GM19463 (cell line): ENCODE measurements at regions not wholly inside any gene's neighbourhood (a gene's known extent, or its start where the extent isn't known, plus 50 kb on each side); places are given as distances from the start of the nearest gene placed in this dataset.

Experiments used
- ATAC-seq: cut with Tn5 transposase; IDR thresholded peaks from one replicate; pipeline ENCODE4 v1.9.1; 2021; ENCODE audit warnings: mild to moderate bottlenecking, moderate library complexity; ENCODE audit not compliant: unreplicated experiment

GRCh38 chrX:22325096-22325495 is 52.4 kb downstream of the CBLL2 start:
- ATAC-seq, result no peak

DNA sequence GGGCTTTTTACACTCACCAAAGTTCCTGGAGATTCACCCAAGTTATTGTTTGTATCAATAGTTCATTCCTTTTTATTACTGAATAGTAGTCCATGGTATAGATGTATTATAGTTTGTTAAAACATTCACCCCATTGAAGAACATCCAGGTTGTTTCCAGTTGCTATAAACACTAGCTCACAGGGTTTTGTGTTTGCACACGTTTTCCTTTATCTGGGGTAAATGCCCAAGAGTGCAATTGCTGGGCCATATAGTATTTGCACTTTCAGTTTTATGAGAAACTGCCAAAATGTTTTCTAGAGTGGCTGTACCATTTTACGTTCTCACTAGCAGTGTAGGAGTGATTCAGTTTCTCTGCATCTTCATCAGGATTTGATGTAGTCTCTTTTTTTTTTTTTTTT is 57.1 kb downstream of the CBLL2 start:
- ATAC-seq, result no peak

DNA sequence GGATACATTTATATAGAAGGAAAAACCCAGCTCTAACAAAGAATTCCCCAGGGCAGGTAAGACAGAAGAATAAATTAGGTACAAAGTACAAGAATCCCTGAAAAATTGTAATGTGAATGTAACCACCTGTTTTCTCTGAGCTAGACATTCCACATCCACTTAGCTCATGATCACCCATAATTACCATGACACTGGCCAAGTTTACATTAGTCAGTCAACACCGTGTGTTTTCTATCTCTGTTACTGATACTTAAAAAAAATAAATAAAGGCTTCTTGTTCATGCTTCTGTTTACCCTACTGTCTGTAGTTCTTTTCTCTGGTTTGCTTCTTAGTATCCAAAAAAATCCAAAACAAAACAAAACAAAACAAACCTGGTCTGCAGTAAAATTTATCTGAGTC is 66.0 kb downstream of the CBLL2 start:
- ATAC-seq, result no peak

DNA sequence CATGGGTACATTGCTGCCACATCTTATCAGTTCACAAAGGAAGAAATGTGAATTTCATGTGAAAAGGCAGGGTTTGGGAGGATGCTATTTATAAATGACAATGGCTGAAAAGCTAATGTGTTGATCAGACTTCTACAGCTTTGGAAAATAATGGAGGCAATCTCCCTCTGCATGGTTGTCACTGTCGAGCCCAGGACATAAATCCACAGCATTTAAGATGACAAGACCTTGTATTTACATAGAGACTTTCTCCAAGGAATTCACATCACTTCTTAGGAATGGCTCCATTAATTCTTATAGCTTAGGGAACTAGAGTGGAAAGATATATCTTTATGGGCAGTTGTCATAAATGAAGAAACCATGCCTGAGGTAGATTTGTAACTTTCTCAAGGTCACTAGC is 66.7 kb downstream of the CBLL2 start:
- no peak for ATAC-seq

GRCh38 chrX:22340022-22340616 is 67.4 kb downstream of the CBLL2 start:
- ATAC-seq, result no peak

GRCh38 chrX:22343192-22343591 is 70.5 kb downstream of the CBLL2 start:
- no peak for ATAC-seq

DNA sequence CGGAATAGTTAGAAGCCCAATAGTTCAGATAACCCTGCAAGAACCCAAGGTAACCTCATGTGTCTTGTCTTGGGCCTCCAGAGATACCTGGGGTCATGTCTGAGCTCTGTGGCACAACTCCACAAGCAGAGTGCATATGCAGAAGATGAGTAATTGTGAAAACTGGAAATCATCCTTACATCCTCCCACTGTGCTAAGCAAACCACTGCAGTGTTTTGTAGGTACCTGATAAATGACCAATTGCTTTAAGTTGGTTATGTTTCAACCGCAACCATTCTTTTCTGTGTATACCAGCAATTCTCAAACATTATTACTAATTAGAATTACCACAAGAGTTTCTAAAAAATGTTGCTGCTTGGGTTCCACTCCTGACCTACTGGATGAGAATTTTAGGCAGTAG is 73.2 kb downstream of the CBLL2 start:
- ATAC-seq, result peak; percentile 82

GRCh38 chrX:22347491-22347890 is 74.8 kb downstream of the CBLL2 start:
- no peak for ATAC-seq

GRCh38 chrX:22349116-22349515 is 76.4 kb downstream of the CBLL2 start:
- no peak for ATAC-seq

DNA sequence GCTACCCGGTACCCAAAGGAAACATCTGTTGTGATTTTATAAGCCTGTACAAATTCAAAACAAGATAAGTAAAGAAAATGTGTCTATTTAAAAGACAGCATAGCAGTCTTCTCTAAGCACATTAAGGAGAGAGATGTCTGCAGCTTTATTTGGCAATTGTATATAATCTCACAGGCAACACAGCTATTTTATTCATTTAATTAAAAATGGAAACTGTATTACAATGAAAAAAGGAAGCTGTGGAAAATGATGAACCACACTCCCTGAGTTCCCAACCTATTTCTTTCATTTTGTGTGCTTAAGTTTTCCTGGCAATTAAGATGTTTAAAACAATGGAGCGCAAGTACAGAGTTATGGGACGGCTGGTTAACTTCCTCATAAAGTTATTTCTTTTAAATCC is 78.4 kb downstream of the CBLL2 start:
- ATAC-seq, result no peak

- ATAC-seq, result no peak
Observed at GRCh38 chrX:22351966-22352365, 79.3 kb downstream of the CBLL2 start.

DNA sequence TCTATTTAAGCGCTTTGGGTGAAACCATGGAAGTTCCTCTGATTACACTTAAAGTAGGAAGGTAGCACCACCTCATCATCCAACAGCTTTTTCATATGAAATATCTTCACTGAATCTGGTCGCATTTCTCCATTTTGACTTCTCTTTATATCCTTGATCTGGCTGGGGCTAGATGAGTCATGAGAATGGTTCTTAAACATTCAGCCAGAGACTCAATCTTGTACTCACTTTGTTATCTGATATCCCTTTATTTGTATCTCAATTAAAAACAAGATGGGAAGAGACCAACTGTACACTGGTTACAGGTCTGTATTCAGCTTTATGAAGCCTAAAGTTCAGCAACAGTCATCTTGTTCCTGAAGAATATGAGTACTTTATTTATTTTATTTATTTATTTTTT is 84.9 kb downstream of the CBLL2 start:
- ATAC-seq, result no peak

GRCh38 chrX:22360129-22360528 is 87.4 kb downstream of the CBLL2 start:
- ATAC-seq, result no peak

- ATAC-seq, result no peak
Observed at GRCh38 chrX:22365460-22365859, 92.7 kb downstream of the CBLL2 start.

DNA sequence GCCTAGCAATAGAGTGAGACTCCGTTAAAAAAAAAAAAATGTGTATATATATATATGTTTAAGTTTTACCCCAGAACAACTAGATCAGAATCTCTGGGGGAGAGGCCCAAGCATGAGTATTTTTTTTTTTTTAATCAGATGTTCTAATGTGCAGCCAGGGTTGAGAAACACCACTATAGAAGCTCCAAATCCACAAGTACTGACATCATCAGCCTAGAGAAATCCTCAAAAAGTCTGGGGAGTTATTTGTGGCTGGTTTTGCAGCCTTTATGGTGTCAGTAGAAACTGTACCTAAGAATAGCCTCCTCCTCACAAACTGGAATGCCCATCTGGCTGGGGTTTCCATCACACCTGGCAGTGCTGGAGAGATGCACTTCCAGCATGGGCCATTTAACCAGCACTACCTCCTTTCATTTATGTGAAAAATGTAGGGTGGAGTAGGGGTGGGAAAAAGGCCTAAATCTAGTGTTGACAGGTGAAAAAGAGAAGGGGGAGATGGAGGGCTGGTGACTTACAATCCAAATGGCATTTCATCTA is 93.5 kb downstream of the CBLL2 start:
- no peak for ATAC-seq

GRCh38 chrX:22366906-22367305 is 94.2 kb downstream of the CBLL2 start:
- ATAC-seq, result no peak

DNA sequence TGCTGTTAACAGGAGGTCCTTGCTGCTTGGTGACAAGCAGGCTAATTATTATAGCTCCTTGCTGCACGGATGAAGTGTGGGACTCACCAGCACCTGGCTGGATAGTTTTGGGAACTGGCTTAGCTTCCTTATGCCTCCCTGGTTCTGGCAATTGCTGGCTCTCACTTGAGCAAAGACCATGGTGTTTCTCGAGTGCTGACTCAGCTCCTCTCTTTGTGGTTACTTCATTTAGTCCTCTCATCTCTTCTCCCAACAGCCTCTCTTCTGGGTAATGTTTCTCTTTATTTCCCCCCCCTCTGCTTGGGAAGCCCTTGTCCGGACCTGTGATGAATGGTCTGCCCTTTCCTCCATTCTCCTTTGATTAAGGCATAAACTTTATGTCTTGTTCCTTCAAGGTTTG is 100.4 kb downstream of the CBLL2 start:
- no peak for ATAC-seq

GRCh38 chrX:22373766-22374165 is 101.1 kb downstream of the CBLL2 start:
- no peak for ATAC-seq

- ATAC-seq, result no peak
Observed at GRCh38 chrX:22376369-22376768, 103.7 kb downstream of the CBLL2 start.

- ATAC-seq, result no peak
Observed at GRCh38 chrX:22378296-22378695, 105.6 kb downstream of the CBLL2 start.

DNA sequence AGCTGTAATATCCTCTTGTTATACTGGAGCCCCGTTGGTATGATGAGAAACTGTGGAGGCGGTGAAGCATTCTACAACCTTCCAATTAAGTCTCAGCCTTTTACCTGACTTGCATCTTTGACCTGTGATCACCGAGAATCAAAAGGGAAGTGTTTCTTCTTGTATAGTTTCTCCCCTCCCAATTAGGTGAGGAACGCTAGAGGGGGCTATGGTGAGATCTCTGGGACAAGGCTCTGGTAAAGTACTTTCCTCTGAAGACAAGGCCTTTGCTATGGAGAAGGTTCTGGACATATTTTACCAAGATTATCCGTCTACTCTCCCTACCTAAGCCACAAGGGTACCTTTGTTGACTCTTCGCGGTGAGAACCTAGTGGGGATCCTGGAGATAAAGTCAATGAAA is 111.3 kb downstream of the CBLL2 start:
- no peak for ATAC-seq

DNA sequence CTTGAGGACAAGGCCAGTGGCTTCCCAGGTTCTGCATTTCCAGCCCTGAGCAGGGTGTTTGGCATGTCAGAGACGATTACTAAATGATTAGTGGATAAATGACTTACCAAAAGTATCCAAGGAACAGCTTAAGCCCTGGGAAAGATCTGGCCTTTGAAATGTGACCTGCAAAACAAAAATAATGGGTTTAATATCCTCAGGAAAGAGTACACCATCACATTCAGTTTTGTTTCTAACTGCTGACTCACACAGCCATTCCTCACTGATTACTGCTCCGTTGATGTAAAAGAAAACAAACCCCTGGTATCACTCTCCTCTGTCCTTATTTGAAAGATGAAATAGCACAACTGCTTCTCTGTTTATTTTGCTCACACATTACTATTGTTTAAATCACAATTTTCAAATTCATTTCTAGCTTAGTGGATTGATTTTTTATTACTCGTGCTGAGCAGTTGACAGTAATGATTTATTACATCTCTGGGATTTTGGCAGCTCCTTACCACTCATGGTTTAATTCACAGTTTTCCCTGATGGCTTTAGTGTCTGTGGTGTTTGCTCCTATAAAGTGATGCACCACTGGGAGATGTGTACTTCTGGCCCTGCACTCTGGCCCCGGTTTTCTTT is 117.0 kb downstream of the CBLL2 start:
- no peak for ATAC-seq
